Neuronal stem cell (in vitro differentiated cells): ENCODE measurements at regions not wholly inside any gene's neighbourhood (a gene's known extent, or its start where the extent isn't known, plus 50 kb on each side); places are given as distances from the start of the nearest gene placed in this dataset.

Experiments used
- DNase-seq: peaks from one replicate; pipeline ENCODE4 v3.0.0-alpha.2; 2013; ENCODE audit warnings: low spot score
- H2AFZ ChIP-seq: one replicate; pipeline ENCODE4 v1.6.1; 2013; ENCODE audit warnings: mild to moderate bottlenecking, low read length, inconsistent platforms
- H2AK5ac ChIP-seq: 2 replicates; pipeline ENCODE4 v1.6.1; 2013; ENCODE audit warnings: low read depth, mild to moderate bottlenecking, inconsistent platforms, low read length, moderate library complexity, mixed read lengths
- H2BK120ac ChIP-seq: 2 replicates; pipeline ENCODE4 v1.6.1; 2013; ENCODE audit warnings: low read depth, mild to moderate bottlenecking, inconsistent platforms, low read length, moderate library complexity, mixed read lengths
- H2BK12ac ChIP-seq: one replicate; pipeline ENCODE4 v1.6.1; 2013; ENCODE audit warnings: low read length, inconsistent platforms
- H2BK15ac ChIP-seq: 2 replicates; pipeline ENCODE4 v1.6.1; 2013; ENCODE audit warnings: mild to moderate bottlenecking, low read length, inconsistent platforms, mixed read lengths
- H2BK5ac ChIP-seq: one replicate; pipeline ENCODE4 v1.6.1; 2013; ENCODE audit warnings: inconsistent platforms, mild to moderate bottlenecking, low read length, moderate library complexity
- H3K14ac ChIP-seq: one replicate; pipeline ENCODE4 v1.6.1; 2013; ENCODE audit warnings: low read length, inconsistent platforms
- H3K18ac ChIP-seq: 2 replicates; pipeline ENCODE4 v1.6.1; 2013; ENCODE audit warnings: low read length, inconsistent platforms
- H3K23ac ChIP-seq: 2 replicates; pipeline ENCODE4 v1.6.1; 2013; ENCODE audit warnings: low read depth, mild to moderate bottlenecking, mixed read lengths, low read length, inconsistent platforms; ENCODE audit not compliant: poor library complexity
- H3K27ac ChIP-seq: replicated peaks from 3 replicates; pipeline ENCODE4 v1.5.1; 2013; ENCODE audit warnings: low read length, inconsistent platforms
- H3K27me3 ChIP-seq, 3 experiments: 2 replicates each; pipeline ENCODE4 v1.6.1; 2013; ENCODE audit warnings: low read length in 3 of 3, mild to moderate bottlenecking in 2 of 3, inconsistent platforms in 1 of 3, low read depth in 1 of 3, mixed read lengths in 1 of 3, moderate library complexity in 1 of 3; ENCODE audit not compliant: control insufficient read depth in 3 of 3, insufficient read depth in 3 of 3
- H3K36me3 ChIP-seq, 2 donors: replicated peaks in 1 of 2; 2 replicates each; pipeline ENCODE4 v1.6.1; 2013; ENCODE audit warnings: low read length in 2 of 2; ENCODE audit not compliant: control insufficient read depth in 2 of 2, insufficient read depth in 2 of 2
- H3K4ac ChIP-seq: 2 replicates; pipeline ENCODE4 v1.6.1; 2013; ENCODE audit warnings: inconsistent platforms, mild to moderate bottlenecking, low read length, moderate library complexity
- H3K4me1 ChIP-seq, 2 donors: 1 replicate in 1 of 2; 2 replicates in 1 of 2; pipeline ENCODE4 v1.6.1; 2013; ENCODE audit warnings: low read length in 2 of 2, low read depth in 1 of 2; ENCODE audit not compliant: control insufficient read depth in 2 of 2, insufficient read depth in 1 of 2
- H3K4me2 ChIP-seq: one replicate; pipeline ENCODE4 v1.6.1; 2013; ENCODE audit warnings: mild to moderate bottlenecking, low read length, inconsistent platforms; ENCODE audit not compliant: insufficient read depth, poor library complexity, severe bottlenecking
- H3K4me3 ChIP-seq, 2 donors: 2 replicates each; pipeline ENCODE4 v1.5.1; 2013; ENCODE audit warnings: low read length in 2 of 2, mild to moderate bottlenecking in 2 of 2, inconsistent platforms in 1 of 2, moderate library complexity in 1 of 2
- H3K79me1 ChIP-seq: one replicate; pipeline ENCODE4 v1.6.1; 2013; ENCODE audit warnings: low read depth, mild to moderate bottlenecking, inconsistent platforms, low read length, moderate library complexity
- H3K9ac ChIP-seq: one replicate; pipeline ENCODE4 v1.6.1; 2013; ENCODE audit warnings: mild to moderate bottlenecking, low read depth, low read length, inconsistent platforms; ENCODE audit not compliant: poor library complexity
- H3K9me3 ChIP-seq, 2 donors: replicated peaks in 1 of 2; 2 replicates each; pipeline versions ENCODE3 to v1.6.1; 2013; ENCODE audit warnings: low read length in 2 of 2, mild to moderate bottlenecking in 2 of 2, inconsistent platforms in 1 of 2, low read depth in 1 of 2, mixed read lengths in 1 of 2, moderate library complexity in 1 of 2; ENCODE audit not compliant: control insufficient read depth in 2 of 2, insufficient read depth in 1 of 2
- H4K8ac ChIP-seq: one replicate; pipeline ENCODE4 v1.6.1; 2013; ENCODE audit warnings: low read depth, mild to moderate bottlenecking, inconsistent platforms, low read length, moderate library complexity
- H4K91ac ChIP-seq: one replicate; pipeline ENCODE4 v1.6.1; 2013; ENCODE audit warnings: low read length, low read depth, mild to moderate bottlenecking, inconsistent platforms; ENCODE audit not compliant: poor library complexity
- WGBS, 2 donors: extraction: QIAGEN DNeasy Blood & Tissue Kit; methylation state at CpG; one replicate each; pipeline ENCODE4 v1.1.7; 2013; ENCODE audit warnings: missing lambda C conversion rate in 2 of 2, mixed read lengths in 1 of 2; ENCODE audit not compliant: insufficient read length in 2 of 2, insufficient replicate concordance in 1 of 2; ENCODE audit errors: extremely low coverage in 2 of 2; 5-methylcytosine and 5-hydroxymethylcytosine counted together

DNA sequence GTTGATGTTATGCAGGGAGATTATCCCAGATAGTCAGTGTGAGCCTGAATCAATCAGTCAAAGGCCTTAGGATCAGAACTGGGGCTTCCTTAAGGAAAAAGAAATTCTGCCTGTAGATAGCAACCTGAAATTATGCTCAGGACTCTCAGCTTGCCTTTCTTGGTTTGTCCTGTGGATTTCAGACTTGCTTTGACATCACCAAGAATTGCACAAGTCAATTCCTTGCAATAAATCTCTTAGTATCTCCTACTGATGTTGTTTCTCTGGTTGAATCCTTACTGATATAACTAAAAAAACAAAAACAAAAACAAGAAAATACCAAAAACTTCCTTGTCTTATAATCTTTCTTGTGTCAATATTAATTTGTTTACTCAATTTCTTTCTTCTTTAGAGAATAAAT is 258.9 kb upstream of the TCF21 start:
- no peak overlapping the region for H3K18ac ChIP-seq
- H2BK5ac ChIP-seq = no peak overlapping the region
- no peak overlapping the region for H2BK120ac ChIP-seq
- H3K14ac ChIP-seq = no peak overlapping the region
- no peak for DNase-seq
- H2AFZ ChIP-seq = no peak overlapping the region
- no peak overlapping the region for H4K8ac ChIP-seq
- no peak overlapping the region for H2AK5ac ChIP-seq
- H4K91ac ChIP-seq = no peak overlapping the region
- H3K4me1 ChIP-seq = peaks cover 0 to 2% of the 10 kb centered on the region in 2 donors
- H3K9ac ChIP-seq = no peak overlapping the region
- H3K27ac ChIP-seq = no peak overlapping the region
- H2BK12ac ChIP-seq = no peak overlapping the region
- H2BK15ac ChIP-seq = no peak overlapping the region
- H3K4me2 ChIP-seq = no peak overlapping the region
- no peaks in the 10 kb centered on the region for H3K27me3 ChIP-seq
- no peaks in the 10 kb centered on the region for H3K9me3 ChIP-seq
- no peak overlapping the region for H3K23ac ChIP-seq
- no peak overlapping the region for H3K4me3 ChIP-seq
- H3K4ac ChIP-seq = no peak overlapping the region
- no peaks in the 10 kb centered on the region for H3K36me3 ChIP-seq
- no peaks in the 10 kb centered on the region for H3K79me1 ChIP-seq

DNA sequence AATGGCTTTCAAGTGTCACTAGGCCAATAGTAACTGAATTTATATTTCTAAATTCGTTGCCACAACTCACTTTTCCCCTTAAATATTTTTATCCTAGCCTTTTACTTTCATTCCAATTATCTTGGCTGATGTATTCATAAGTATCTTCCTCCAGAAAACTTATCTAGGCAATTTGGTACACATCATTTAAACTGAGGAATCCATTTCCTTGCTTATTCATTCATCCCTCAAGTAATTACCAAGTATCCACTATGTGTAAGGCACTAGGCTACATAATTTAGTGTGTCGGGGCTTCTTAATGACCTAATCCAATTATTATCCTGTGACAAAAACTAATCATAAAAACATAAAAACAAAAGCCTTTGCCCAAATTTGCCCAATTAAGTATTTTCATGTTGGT is 258.3 kb upstream of the TCF21 start:
- H3K18ac ChIP-seq = no peak overlapping the region
- H3K4me3 ChIP-seq = no peak overlapping the region
- H3K9ac ChIP-seq = no peak overlapping the region
- no peak overlapping the region for H2BK12ac ChIP-seq
- no peak overlapping the region for H2AK5ac ChIP-seq
- H3K4me1 ChIP-seq = peaks cover 0 to 2% of the 10 kb centered on the region in 2 donors
- no peaks in the 10 kb centered on the region for H3K79me1 ChIP-seq
- H4K91ac ChIP-seq = no peak overlapping the region
- H3K23ac ChIP-seq = no peak overlapping the region
- H2AFZ ChIP-seq = no peak overlapping the region
- H3K27me3 ChIP-seq = no peaks in the 10 kb centered on the region
- no peak overlapping the region for H2BK5ac ChIP-seq
- H2BK15ac ChIP-seq = no peak overlapping the region
- no peaks in the 10 kb centered on the region for H3K9me3 ChIP-seq
- no peak overlapping the region for H3K27ac ChIP-seq
- no peak overlapping the region for H4K8ac ChIP-seq
- no CpG with 5 or more reads among the region's 2 CpGs for WGBS, 2 donors
- no peak overlapping the region for H3K4ac ChIP-seq
- H3K14ac ChIP-seq = no peak overlapping the region
- H3K36me3 ChIP-seq = no peaks in the 10 kb centered on the region
- no peak overlapping the region for H2BK120ac ChIP-seq
- DNase-seq = no peak
- H3K4me2 ChIP-seq = no peak overlapping the region

DNA sequence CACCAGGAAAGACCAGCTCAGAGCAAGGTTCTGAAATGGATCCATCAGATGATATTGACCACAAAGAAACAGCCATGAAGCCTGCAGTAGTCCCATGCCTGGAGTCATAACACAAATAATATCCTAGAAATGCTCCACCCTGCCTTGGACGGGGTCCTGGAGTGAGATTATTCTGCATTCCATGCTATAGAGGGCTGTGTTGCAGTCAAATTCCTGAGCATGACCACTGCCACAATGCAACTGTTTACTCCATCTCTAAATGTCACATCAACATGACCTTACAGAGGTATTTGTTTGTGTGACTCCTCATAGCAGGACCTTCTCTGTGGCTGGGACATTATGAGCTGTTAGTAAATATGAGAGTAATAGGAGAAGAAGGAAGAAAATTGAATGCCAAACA is 257.5 kb upstream of the TCF21 start:
- Histone ChIP-seq H3K4me3 (no peak overlapping the region), H2AK5ac (no peak overlapping the region), H2BK120ac (no peak overlapping the region), H3K36me3 (no peaks in the 10 kb centered on the region), H3K4me2 (no peak overlapping the region), H2BK15ac (no peak overlapping the region), H3K9ac (no peak overlapping the region), H4K91ac (no peak overlapping the region), H2AFZ (no peak overlapping the region), H3K4ac (no peak overlapping the region), H3K18ac (no peak overlapping the region), H3K79me1 (no peaks in the 10 kb centered on the region), H3K4me1 (peaks cover 0 to 2% of the 10 kb centered on the region in 2 donors), H4K8ac (no peak overlapping the region), H3K23ac (no peak overlapping the region), H3K27ac (no peak overlapping the region), H2BK5ac (no peak overlapping the region), H3K9me3 (no peaks in the 10 kb centered on the region), H2BK12ac (no peak overlapping the region), H3K27me3 (no peaks in the 10 kb centered on the region), H3K14ac (no peak overlapping the region)
- WGBS, 2 donors = no CpG with 5 or more reads among the region's 1 CpG
- DNase-seq = no peak

GRCh38 chr6:133632206-133632605 is 256.7 kb upstream of the TCF21 start:
- H3K23ac ChIP-seq = no peak overlapping the region
- no peaks in the 10 kb centered on the region for H3K79me1 ChIP-seq
- H3K4ac ChIP-seq = no peak overlapping the region
- no peak overlapping the region for H3K4me2 ChIP-seq
- no peaks in the 10 kb centered on the region for H3K27me3 ChIP-seq
- H3K36me3 ChIP-seq = no peaks in the 10 kb centered on the region
- H3K14ac ChIP-seq = no peak overlapping the region
- H2BK120ac ChIP-seq = no peak overlapping the region
- H2BK15ac ChIP-seq = no peak overlapping the region
- H2BK12ac ChIP-seq = no peak overlapping the region
- H3K4me1 ChIP-seq = peaks cover 0 to 2% of the 10 kb centered on the region in 2 donors
- no peak overlapping the region for H3K18ac ChIP-seq
- no peak for DNase-seq
- H4K91ac ChIP-seq = no peak overlapping the region
- H3K27ac ChIP-seq = no peak overlapping the region
- H3K4me3 ChIP-seq = no peak overlapping the region
- no CpG with 5 or more reads among the region's 2 CpGs for WGBS, 2 donors
- H2AK5ac ChIP-seq = no peak overlapping the region
- no peaks in the 10 kb centered on the region for H3K9me3 ChIP-seq
- no peak overlapping the region for H2AFZ ChIP-seq
- no peak overlapping the region for H3K9ac ChIP-seq
- H2BK5ac ChIP-seq = no peak overlapping the region
- no peak overlapping the region for H4K8ac ChIP-seq
